ENCODE measurements at regions not wholly inside any gene's neighbourhood (a gene's known extent, or its start where the extent isn't known, plus 50 kb on each side); places are given as distances from the start of the nearest gene placed in this dataset.
A peak's percentile ranks its signal among the peaks of the same experiment; 100 is the strongest.

DNA sequence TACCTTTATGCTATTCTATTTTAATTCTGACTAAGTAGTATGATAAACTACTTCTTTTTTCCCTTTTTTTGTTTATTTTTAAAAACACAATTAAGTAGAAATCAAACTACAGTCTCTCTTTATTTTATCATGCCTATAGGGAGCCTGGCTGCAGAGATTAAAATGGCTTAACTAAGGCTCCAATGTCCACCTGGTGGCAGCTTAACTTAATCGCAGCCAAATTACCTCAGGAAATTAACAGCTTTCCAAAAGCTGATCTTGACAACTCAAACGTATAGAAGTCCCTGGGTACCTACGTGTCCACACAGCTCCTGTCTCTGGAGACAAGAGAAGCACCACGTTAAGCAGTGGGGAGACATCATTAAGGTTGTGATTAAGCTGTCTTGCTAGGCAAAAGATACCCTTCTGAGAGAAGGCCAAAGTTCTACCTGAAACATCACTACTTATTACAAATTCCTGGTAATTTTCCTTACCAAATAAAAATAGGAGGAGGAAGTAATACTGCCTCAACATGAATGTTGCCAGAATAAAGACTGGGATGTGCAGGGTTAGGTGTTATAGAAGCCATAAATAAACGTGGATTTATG is 63.2 kb upstream of the SNX19 start:
- TF ChIP-seq, protein P1, sequence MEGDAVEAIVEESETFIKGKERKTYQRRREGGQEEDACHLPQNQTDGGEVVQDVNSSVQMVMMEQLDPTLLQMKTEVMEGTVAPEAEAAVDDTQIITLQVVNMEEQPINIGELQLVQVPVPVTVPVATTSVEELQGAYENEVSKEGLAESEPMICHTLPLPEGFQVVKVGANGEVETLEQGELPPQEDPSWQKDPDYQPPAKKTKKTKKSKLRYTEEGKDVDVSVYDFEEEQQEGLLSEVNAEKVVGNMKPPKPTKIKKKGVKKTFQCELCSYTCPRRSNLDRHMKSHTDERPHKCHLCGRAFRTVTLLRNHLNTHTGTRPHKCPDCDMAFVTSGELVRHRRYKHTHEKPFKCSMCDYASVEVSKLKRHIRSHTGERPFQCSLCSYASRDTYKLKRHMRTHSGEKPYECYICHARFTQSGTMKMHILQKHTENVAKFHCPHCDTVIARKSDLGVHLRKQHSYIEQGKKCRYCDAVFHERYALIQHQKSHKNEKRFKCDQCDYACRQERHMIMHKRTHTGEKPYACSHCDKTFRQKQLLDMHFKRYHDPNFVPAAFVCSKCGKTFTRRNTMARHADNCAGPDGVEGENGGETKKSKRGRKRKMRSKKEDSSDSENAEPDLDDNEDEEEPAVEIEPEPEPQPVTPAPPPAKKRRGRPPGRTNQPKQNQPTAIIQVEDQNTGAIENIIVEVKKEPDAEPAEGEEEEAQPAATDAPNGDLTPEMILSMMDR (IDR thresholded peaks at IDR 0.05) = peak in 4 of 6 experiments; percentile 26 to 57 (median 42)
- TF ChIP-seq POLR2A (IDR thresholded peaks at IDR 0.05) = no peak
